DOHH2 (cell line): ENCODE measurements at regions not wholly inside any gene's neighbourhood (a gene's known extent, or its start where the extent isn't known, plus 50 kb on each side); places are given as distances from the start of the nearest gene placed in this dataset.

ENCODE experiments used
- CTCF ChIP-seq: fragments of 200-600 bp; sonication (generic); IDR thresholded peaks from one replicate; pipeline ENCODE4 v1.5.1; 2014; ENCODE audit warnings: antibody characterized with exemption, mild to moderate bottlenecking, low read depth, low read length; ENCODE audit not compliant: poor library complexity, severe bottlenecking
- EZH2phosphoT487 ChIP-seq: fragments of 200-600 bp; sonication (generic); IDR thresholded peaks from 2 replicates; pipeline ENCODE4 v1.6.1; 2017; ENCODE audit warnings: borderline replicate concordance, mild to moderate bottlenecking, antibody characterized with exemption, low read length, moderate library complexity, mixed read lengths

GRCh38 chr13:72246396-72246795 is 379.4 kb upstream of the DACH1 start:
- TF ChIP-seq CTCF, result no peak
- no peak for TF ChIP-seq EZH2phosphoT487
